NCI-H2196 treated with DMSO at 0.1 percent for 48 hours (cell line): ENCODE measurements at regions not wholly inside any gene's neighbourhood (a gene's known extent, or its start where the extent isn't known, plus 50 kb on each side); places are given as distances from the start of the nearest gene placed in this dataset.
"Not testable (repeated sequence)": the region's sequence is repeated elsewhere in the genome, so short reads cannot be mapped to it uniquely, and the experiment has no call there.

Source experiments
- DNase-seq: peaks from one replicate; lab custom pipeline; 2025; ENCODE audit not compliant: unreplicated experiment; lab: John Stamatoyannopoulos, UW

DNA sequence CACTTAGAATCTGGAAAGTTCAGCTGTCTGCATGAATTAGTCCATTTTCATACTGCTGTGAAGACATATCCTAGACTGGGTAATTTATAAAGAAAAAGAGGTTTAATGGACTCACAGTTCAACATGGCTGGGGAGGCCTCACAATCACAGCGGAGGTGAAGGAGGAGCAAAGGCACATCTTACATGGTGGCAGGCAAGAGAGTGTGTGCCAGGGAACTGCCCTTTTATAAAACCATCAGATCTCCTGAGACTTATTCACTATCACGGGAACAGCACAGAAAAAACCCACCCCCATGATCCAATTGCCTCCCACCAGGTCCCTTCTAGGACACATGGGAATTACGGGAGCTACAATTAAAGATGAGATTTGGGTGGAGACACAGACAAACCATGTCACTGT is 71.1 kb upstream of the ID2 start:
- not testable (repeated sequence) for DNase-seq

DNA sequence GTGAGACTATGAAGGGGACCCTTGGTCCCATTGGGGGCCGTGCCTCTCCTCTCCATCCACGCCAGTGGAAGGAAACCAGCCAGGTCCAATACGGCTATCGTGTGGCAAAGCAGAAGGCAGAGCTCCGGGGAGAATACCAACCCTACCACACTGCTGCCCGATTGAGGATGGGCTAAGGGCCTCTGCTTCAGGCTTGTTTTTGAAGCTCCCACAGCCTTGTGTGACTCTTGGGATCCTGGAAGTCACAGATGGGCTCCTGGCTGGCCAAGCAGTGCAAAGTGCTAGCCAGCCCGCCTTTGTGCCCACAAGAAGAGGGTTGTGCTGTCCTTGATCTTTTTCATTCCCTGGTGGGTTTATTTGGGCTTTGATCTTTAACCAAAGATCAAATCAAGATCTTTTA is 70.6 kb upstream of the ID2 start:
- DNase-seq, result no peak

DNA sequence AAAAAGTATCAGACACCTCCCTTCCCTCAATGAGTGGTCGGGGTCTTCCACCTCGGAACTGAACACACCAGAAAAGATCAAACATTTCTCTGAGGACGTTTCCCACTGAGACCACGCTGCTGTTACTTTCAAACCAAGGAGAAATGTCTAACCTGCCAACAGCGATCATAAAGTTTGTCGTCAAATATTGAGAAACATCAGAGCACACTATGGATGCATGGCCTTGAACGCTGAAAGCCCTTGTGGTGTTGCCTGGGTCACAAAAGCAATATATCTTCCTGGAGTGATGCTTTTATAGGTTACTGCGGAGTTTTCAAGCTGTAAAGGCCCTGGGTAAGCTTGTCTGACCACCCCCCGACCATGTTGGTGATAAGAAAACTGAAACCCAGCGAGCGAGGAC is 70.2 kb upstream of the ID2 start:
- no peak for DNase-seq

DNA sequence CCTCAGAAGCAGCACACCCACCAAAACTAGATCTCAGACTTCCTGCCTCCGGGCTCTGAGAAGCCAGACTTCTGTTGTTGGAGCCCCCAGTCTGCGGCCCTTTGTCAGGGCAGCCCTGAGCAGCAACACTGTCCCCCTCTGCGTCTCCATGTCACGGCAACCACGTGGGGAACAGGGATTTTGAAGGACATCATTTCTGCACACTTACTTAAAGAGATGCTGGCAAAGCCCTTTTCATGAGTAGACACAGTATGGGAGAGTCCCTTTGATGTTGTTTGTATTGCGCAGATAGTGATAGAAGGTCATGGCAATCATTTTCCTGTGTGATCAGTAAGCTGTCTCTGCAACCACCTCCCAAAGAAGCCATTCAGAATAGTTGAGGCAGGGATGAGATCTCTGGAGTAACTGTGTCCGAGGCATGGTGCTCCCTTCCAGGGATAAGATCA is 69.1 kb upstream of the ID2 start:
- no peak for DNase-seq

DNA sequence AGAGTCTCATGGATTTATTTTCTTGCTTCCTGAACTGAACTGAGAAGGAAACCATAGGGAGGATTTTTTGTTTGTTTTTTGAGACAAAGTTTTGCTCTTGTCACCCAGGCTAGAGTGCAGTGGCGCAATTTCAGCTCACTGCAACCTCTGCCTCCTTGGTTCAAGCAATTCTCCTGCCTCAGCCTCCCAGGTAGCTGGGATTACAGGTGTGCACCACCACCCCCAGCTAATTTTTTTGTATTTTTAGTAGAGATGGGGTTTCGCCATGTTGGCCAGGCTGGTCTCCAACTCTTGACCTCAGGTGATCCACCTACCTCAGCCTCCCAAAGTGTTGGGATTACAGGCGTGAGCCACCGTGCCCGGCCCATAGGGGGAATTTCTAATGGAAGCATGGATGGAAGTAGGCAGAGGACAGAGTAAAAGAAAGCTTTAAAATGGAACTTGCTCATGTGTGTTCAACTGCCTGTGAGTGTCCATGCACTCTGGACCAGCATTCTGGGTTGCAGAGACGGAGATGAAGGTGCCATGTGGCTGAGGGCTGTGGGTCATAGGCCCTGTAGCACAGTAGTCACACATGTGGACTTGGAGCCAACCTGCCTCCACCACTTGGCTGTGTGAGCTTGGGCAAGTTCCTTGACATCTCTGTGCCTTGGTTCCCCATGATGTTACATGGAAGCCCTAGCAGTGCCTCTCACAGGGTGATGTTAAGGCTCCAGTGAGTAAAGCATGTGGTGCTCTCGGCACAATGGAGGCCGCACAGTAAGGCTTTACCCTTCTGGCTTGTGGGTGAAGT is 68.5 kb upstream of the ID2 start:
- not testable (repeated sequence) for DNase-seq

DNA sequence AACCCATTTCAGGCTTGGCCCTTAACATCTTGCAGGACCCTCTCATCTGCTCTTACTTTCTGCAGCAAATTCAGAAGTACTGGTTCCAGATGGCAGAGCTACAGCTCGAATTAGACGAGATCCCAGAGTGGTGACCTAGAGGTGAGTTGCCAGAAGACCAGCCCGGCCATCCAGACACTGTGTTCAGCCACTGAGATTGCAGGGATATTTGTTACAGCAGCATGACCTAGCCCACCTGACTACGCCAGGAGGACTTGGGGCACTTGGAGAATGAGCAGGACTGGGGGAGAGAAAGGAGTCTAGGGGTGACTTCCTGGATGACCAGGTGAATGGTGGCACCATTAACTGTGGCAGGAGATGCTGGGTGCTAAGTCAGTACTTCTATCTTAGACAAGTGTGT is 67.2 kb upstream of the ID2 start:
- no peak for DNase-seq

DNA sequence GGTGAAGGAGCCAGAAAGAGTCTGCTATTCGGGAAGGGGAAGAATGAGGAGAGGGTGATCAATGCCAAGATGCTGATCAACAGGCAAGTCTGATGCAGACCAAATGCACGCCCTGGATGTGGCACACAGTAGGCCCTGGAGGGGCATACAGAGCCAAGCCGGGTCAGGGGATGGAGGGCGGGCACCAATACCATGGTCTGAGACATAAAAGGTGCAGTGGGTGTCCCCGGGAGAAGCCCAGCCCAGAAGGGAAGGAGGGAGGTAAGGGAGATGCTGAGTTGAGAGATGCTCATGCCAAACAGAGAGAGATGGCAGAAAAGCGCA is 66.6 kb upstream of the ID2 start:
- no peak for DNase-seq

DNA sequence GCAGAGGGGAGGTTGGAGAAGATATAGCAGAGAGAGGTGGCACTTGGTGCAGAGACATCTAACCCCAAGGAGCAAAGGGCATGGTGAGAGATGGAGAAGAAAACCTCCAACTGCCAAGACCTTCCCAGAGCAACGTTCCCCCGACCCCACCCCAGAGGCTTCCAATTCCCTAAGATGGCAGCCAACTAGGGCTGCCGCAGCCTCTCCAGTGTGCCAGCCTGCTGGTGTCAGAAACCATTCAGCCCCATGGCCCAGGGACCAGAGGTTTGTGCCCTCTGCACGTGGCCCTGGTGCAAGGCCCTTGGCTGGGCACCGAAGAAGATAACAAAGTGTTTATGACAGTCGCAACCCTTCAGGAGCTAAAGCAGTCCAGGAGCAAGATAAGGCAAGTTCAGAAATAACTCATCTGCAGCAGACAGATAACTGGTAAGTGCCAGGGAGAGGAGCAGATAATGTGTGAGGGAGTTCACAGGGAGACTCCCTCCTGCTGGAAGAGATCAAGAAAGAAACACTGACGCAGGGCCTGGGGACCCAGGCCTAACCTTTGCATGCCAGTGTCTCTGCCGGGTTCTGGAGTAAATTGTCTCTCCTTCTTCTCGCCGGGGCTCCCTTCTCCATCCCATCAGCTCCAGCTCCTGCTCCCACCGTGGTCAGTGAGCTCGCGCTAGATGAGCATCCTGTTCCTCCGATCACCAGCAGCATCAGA is 66.1 kb upstream of the ID2 start:
- DNase-seq, result no peak

DNA sequence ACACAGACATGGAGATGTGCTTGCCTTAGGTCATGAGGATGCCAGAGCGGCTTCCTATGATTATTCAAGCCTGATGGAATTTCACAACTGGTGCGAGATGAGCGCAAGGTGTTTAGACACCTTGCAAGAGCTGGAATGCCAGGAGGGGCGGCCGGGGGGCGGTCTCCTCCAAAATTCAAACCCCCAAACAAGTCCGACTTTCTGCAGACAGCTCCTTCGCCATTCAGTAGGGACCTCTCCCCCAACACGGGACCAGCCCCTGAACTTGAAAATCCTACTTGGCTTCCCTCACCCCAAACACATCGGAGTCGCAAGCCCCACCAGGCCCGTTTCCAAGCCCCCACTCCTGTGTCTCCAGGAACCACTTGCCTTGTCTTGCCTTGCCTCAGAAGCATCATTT is 64.8 kb upstream of the ID2 start:
- DNase-seq, result no peak

DNA sequence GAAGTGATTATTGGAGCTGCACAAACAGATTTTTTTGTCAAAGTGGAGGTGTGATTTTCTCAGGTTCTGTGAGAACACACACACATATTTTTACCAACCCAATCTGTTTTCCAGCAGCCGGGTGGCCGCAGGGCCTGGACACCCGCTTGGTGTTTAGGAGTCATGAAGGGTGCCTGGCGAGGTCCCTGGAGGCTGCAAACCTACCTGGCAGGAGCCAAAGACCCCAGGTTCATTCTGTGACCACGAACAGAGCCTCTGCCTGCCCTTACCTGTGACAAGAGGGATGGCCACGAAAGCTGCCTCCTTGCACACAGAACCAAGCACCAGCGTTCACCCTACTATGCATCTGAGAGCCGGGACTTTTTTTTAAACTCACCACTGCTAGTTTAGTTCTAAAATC is 64.3 kb upstream of the ID2 start:
- DNase-seq, result no peak

DNA sequence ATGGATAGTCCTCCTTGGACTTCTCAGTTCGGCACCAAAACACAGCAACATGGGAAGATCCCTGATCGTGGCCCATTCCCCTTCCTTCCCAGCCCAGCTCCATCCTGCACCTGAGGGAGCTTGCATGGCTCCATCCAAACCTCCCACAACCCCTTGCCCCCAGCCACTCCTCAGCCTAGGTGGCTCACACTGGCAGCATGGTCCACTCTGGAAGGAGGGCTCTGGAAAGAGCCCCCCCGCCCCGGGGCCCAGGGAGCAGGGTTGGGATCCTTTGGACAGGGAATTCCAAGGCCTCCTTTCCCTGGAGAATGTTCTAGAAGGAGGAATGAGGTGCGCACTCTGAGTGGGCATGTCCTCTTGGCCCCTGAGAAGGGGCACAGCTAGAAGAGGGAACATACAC is 62.8 kb upstream of the ID2 start:
- DNase-seq, result no peak

DNA sequence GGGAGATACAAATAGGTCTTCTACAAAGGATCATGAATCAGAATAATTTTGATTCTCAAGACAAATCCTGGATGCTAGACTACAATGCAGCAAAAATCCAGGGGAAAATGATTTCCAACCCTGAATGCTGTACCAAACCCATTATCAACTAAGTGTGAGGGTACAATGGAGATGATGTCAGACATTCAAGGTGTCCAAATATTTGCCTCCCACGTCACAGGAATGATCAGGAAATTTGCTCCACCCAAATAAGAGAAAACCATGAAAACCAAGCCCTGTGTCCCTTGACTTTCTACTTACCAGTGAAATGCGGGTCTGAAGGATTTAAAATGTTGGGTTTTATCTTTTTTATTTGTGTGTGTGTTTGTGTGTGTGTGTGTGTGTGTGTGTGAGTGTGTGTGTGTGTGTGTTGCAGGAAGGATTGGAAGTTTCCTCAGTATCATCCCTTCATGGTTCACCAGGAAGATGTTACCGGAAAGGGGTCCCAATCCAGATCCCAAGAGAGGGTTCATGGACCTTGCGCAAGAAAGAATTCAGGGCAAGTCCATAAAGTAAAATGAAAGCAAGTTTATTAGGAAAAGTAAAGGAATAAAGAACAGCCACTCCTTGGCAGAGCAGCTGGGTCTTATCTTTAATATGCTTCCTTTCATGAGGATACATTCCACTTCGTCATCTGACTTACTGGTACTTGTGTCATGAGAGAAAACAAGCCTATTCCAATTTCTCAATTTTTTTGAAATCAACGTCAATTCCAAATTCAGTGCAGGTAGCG is 61.1 kb upstream of the ID2 start:
- no peak for DNase-seq

DNA sequence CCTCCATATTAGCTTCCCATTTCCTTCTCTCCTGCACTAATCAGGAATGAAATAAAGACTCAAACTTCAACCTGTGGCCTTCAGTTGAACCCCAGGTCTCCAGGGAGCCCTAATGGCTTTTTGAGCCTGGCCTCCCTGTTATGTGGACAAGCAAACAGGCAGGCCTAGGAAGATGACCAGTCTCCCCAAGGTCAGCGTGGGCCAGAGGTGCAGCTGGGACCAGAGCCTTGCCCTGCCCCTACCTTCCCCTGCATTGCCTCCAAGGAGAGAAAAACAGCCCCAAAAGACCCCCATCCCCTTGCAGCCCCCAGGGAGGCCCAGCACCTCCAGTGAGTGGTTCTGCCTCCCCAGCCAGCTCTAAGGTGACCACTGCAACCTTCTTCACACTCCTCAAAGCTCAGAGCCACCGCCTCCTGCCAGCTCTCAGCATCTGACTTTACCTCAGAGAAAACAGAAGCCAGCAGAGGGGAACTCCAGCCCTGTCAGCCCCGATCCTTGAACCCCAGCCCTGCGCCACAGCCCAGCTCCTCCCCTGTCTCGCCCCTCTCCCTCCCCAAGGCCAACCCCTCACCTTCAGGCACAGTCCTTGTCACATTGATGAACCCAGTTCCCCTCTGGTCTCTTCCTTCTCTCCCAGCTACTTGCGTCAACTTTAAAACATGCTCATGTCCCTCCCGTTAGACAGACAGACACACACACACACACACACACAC is 59.5 kb upstream of the ID2 start:
- DNase-seq, result no peak

DNA sequence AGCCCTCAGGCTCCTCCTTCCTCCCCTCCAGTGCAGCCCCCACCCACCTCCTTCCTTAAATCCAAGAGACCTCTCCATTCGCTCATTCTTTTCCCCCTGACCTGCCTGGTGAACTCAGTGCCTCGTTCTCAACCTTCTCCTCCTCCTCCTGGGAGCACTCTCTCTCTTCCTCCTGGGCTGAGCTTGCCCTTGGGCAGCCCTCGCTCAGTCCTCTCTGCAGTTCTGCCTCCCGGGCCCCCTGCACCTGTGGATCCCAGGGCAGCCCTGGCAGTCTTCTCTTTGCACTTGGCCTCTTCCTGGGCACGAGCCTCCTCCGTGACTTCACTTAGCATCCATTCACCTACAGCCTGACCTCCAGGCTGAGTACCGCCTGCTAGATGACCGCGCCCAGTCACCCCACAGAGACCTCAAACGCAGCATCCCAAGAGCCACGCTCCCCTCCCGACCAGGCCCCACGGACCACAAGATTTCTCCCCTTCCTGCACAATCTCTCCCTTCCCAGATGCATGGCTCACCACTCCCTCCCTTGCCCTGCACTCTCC is 58.9 kb upstream of the ID2 start:
- DNase-seq, result no peak

DNA sequence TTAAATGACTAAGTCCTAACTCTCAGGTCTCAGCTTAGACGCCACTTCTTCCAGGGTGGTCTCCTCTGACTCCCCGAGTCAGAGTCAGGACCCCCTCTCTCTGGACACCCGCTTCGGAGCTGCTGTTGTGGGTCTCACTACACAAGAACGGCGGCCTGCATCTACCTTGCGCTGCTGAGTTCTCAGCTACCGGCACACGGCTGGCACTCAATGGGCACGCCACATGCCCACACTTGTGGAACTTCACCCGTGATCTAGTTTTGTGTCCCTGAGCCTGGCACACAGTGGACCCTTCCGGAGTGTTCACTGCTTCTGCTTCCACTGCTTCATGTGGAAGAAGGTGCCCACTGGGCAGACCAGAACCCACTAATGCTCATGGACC is 58.3 kb upstream of the ID2 start:
- DNase-seq, result no peak

DNA sequence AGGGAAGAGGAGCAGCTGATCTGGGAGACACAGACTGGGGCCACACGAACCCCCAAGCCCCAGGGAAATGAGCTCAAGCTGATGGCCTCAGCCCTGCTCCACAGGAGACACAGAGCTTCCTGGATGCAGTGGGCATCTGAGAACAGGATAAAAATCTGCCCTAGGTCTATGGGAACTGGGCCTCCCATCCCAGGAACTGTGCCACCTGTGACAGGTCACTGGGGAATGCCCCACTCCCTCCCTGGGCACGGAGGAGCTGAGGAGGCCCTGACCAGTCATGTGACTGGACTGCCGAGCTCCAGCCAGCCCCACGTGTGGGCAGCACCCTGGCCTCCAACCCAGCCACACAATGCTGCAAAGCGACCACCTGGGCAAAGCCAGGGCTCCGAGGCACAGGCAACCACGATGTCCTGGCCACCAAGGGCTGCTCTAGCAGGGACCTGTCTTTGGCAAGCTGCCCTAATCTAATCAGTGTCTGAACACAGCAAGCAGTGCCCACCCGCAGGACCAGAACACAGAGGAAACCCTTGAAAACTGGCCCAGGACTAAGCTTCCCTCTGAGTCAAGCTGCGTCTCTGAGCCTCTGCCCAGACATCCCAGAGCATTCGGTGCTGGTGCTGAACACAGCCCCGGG is 57.8 kb upstream of the ID2 start:
- no peak for DNase-seq

DNA sequence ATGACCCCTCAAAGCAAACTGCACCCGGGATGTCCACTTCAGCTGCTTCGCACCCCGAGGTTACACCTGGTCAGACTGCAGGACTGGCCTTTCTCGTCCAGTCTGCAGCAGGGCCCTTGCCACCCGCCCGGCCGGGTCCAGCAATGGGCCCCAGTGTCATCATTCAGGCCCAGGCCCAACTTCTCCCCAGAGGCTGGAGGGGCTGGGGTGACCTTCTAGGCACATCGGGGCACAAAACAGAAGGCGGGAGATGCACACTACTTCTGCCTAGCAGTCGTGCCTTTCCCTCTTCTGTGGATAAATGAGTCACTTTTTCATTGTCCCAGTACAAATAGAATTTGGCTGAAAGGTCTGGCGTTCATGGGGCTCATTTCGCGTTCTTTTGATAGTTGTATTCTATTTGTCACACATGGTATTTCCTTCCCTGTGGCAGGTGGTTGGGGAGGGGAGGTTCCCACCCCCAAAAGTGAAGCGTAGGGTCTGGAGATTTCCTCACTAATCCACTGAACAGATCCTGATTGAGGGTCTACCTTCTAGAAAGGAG is 56.9 kb upstream of the ID2 start:
- no peak for DNase-seq

DNA sequence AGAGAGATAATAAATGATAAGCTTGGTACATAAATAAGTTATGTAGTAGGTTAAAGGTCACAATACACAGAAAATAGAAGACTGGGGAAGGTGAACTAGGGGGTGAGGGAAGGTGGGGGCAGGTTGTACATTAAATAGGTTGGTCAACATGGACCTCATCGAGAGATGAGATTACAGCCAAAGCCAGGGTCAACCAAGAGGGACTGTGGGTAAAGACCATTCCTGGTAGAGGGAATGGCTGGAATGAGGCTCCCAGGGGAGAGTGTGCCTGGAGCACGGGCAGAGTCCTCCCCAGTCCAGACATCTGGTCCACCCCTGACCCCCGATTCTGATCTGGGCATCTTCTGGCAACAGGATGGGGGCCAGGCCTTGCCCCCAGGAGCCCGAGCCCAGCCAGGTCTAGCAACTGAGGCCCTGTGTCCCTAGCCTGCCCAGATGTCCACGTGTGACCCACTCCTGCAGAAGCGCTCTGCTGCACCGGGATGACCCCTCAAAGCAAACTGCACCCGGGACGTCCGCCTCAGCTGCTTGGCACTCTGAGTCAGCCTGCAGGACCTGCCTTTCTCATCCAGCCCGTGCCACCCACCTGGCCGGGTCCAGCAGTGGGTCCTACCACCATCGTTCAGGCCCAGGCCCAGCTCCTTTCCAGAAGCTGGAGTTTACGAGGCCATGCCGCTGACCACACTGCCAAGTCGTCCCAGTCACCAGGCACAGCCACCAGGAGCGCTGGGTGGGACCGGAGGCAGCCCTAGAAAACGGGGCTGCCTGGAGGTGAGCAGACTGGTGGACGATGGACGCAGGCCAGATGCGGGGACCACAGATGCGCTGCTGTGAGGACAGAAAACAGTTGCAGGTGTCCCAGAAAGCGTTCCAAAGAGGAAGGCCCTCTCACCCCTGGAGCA is 56.2 kb upstream of the ID2 start:
- no peak for DNase-seq

DNA sequence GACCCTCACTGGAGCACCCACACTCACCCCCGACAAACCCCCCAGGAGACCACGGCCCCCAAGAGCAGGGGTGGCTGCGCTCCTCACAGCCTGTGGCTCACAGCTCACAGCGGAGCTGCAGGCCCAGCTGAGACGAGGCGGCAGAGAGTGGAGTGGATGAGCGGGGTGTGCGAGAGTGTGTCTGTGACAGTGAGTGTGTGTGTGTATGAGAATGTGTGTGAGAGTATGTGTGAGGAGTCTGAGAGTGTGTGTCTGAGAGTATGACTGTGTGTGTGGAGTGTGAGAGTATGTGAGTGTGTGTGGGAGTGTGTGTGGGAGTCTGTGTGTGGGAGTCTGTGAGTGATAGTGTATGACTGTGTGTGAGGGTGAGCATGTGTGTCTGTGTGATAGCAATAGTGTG is 55.3 kb upstream of the ID2 start:
- no peak for DNase-seq
